ENCODE measurements at regions not wholly inside any gene's neighbourhood (a gene's known extent, or its start where the extent isn't known, plus 50 kb on each side); places are given as distances from the start of the nearest gene placed in this dataset.

- no peak for DNase-seq
Observed at GRCh38 chr6:166046226-166046625, 121.4 kb downstream of the TBXT start.

GRCh38 chr6:166045860-166046200 lies 121.8 kb downstream of the TBXT start:
- no peak for DNase-seq

GRCh38 chr6:166045173-166045859 lies 122.3 kb downstream of the TBXT start:
- no peak for DNase-seq

- DNase-seq, result no peak
Observed at GRCh38 chr6:166041277-166041676, 126.4 kb downstream of the TBXT start.

GRCh38 chr6:166040292-166040691 lies 127.4 kb downstream of the TBXT start:
- no peak for DNase-seq

- DNase-seq, result no peak
Observed at GRCh38 chr6:166036316-166037095, 131.1 kb downstream of the TBXT start.

GRCh38 chr6:166032366-166033200 lies 135.1 kb downstream of the TBXT start:
- no peak for DNase-seq

- no peak for DNase-seq
Observed at GRCh38 chr6:166031275-166031674, 136.4 kb downstream of the TBXT start.

- no peak for DNase-seq
Observed at GRCh38 chr6:166029506-166029905, 138.1 kb downstream of the TBXT start.

- DNase-seq, result no peak
Observed at GRCh38 chr6:166027761-166028160, 139.9 kb downstream of the TBXT start.

- DNase-seq, result no peak
Observed at GRCh38 chr6:166026586-166027126, 141.0 kb downstream of the TBXT start.

- no peak for DNase-seq
Observed at GRCh38 chr6:166025149-166025898, 142.3 kb downstream of the TBXT start.

GRCh38 chr6:166024252-166024651 lies 143.4 kb downstream of the TBXT start:
- no peak for DNase-seq

GRCh38 chr6:166023273-166023989 lies 144.2 kb downstream of the TBXT start:
- DNase-seq, result no peak

GRCh38 chr6:166021429-166021828 lies 146.2 kb downstream of the TBXT start:
- no peak for DNase-seq

GRCh38 chr6:166019214-166019613 lies 148.4 kb downstream of the TBXT start:
- DNase-seq, result no peak

GRCh38 chr6:166017032-166017635 lies 150.5 kb downstream of the TBXT start:
- no peak for DNase-seq

- DNase-seq, result no peak
Observed at GRCh38 chr6:166014966-166015365, 152.7 kb downstream of the TBXT start.

GRCh38 chr6:166010136-166010960 lies 157.3 kb downstream of the TBXT start:
- no peak for DNase-seq

- no peak for DNase-seq
Observed at GRCh38 chr6:166009385-166010031, 158.1 kb downstream of the TBXT start.

Measured in DMS 273 treated with DMSO at 0.1 percent for 48 hours (cell line).